ENCODE measurements at regions not wholly inside any gene's neighbourhood (a gene's known extent, or its start where the extent isn't known, plus 50 kb on each side); places are given as distances from the start of the nearest gene placed in this dataset.
A peak's percentile ranks its signal among the peaks of the same experiment; 100 is the strongest.

GRCh38 chr3:159771865-159772611 lies 216.6 kb upstream of the IL12A start:
- no peak overlapping the region for H3K4me3 Mint-ChIP-seq
- Histone ChIP-seq H3K79me2 (replicated peaks; ENCODE audit: insufficient read depth) (peaks cover 43% of the 10 kb centered on the region), H3K36me3 (ENCODE audit: insufficient read depth) (no peaks in the 10 kb centered on the region), H3K9me2 (ENCODE audit: insufficient read depth) (no peaks in the 10 kb centered on the region), H2AFZ (no peak overlapping the region), H3K4me1 (ENCODE audit: insufficient read depth) (no peaks in the 10 kb centered on the region), H3K4me3 (no peak overlapping the region), H3K27ac (ENCODE audit: low read depth) (no peak overlapping the region), H4K20me1 (replicated peaks; ENCODE audit: insufficient read depth) (no peaks in the 10 kb centered on the region), H3K27me3 (ENCODE audit: insufficient read depth) (no peaks in the 10 kb centered on the region), H3F3A (replicated peaks; ENCODE audit: low read depth) (no peaks in the 10 kb centered on the region), H3K4me2 (no peak overlapping the region)
- H3K4me1 Mint-ChIP-seq = peaks cover 32% of the 10 kb centered on the region
- no peak for DNase-seq (ENCODE audit: low spot score)
- H3K27ac Mint-ChIP-seq = 0 out of 2 replicates have a peak overlapping the region, but pooled peaks have one; percentile 9
- TF ChIP-seq NANOG (IDR thresholded peaks at IDR 0.05; ENCODE audit: borderline replicate concordance) (no peak), CREB1 (CRISPR knock-in tag; IDR thresholded peaks at IDR 0.05; ENCODE audit: low read depth) (no peak), CTCF (conservative IDR thresholded peaks at IDR 0.05; ENCODE audit: low read depth in 2 of 2) (no peak), EZH2phosphoT487 (IDR thresholded peaks at IDR 0.05; ENCODE audit: unreplicated experiment) (no peak), ZNF114 (CRISPR knock-in tag; IDR thresholded peaks at IDR 0.05) (no peak), REST (IDR thresholded peaks at IDR 0.05; ENCODE audit: unreplicated experiment) (no peak), ETS1 (IDR thresholded peaks at IDR 0.05) (no peak), EZH2 (IDR thresholded peaks at IDR 0.05; ENCODE audit: low read depth, unreplicated experiment) (no peak), ZNF331 (CRISPR knock-in tag; IDR thresholded peaks at IDR 0.05; ENCODE audit: low read depth) (no peak), STAT1 (IDR thresholded peaks at IDR 0.05; ENCODE audit: unreplicated experiment) (no peak), POLR2AphosphoS5 (IDR thresholded peaks at IDR 0.05; ENCODE audit: low read depth) (no peak), JUNB (IDR thresholded peaks at IDR 0.05; ENCODE audit: unreplicated experiment) (no peak)
- no peaks in the 10 kb centered on the region for H3K9me3 Mint-ChIP-seq
- no peaks in the 10 kb centered on the region for H3K36me3 Mint-ChIP-seq (ENCODE audit: low read depth)
- ATAC-seq = no peak
- peaks cover 4% of the 10 kb centered on the region for H3K27me3 Mint-ChIP-seq (ENCODE audit: insufficient read depth, low read depth, poor library complexity)
